ENCODE measurements at regions not wholly inside any gene's neighbourhood (a gene's known extent, or its start where the extent isn't known, plus 50 kb on each side); places are given as distances from the start of the nearest gene placed in this dataset.

DNA sequence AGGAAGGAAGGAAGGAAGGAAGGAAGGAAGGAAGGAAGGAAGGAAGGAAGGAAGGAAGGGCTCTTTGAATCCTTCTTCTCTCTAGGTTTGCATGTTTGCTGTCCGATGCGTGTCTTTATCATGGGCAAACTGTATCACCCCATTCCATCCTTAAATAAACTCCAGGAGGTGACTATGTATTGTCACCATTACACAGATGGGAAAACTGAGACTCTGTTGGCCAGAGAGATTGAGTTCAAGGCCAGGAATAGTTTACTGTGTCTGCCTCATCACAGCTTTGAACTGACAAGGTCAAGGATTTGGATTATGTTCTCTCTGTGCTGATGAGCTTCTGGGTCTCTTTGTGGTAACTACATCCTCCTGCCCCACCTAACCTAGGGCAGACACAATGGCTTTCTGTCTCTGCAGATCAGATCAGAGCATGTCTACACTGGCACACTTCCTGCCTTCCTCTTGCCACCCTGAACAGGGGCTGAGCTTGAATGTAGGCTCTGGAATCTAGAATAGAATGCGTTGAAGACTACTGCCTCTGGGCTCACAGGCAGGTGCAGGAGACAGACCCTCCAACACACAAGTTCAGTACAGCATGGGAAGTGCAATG lies 78.9 kb upstream of the MAP1LC3B2 start:
- TF ChIP-seq, protein P1, sequence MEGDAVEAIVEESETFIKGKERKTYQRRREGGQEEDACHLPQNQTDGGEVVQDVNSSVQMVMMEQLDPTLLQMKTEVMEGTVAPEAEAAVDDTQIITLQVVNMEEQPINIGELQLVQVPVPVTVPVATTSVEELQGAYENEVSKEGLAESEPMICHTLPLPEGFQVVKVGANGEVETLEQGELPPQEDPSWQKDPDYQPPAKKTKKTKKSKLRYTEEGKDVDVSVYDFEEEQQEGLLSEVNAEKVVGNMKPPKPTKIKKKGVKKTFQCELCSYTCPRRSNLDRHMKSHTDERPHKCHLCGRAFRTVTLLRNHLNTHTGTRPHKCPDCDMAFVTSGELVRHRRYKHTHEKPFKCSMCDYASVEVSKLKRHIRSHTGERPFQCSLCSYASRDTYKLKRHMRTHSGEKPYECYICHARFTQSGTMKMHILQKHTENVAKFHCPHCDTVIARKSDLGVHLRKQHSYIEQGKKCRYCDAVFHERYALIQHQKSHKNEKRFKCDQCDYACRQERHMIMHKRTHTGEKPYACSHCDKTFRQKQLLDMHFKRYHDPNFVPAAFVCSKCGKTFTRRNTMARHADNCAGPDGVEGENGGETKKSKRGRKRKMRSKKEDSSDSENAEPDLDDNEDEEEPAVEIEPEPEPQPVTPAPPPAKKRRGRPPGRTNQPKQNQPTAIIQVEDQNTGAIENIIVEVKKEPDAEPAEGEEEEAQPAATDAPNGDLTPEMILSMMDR (IDR thresholded peaks at IDR 0.05; ENCODE audit: extremely low read depth in 1 of 2, insufficient read depth in 1 of 2, low read depth in 1 of 2, low read length in 2 of 2), result no peak
- no peak for TF ChIP-seq POLR2A (IDR thresholded peaks at IDR 0.05; ENCODE audit: low read depth, low read length)
